HG02852 (cell line): ENCODE measurements at regions not wholly inside any gene's neighbourhood (a gene's known extent, or its start where the extent isn't known, plus 50 kb on each side); places are given as distances from the start of the nearest gene placed in this dataset.
"Not testable (repeated sequence)": the region's sequence is repeated elsewhere in the genome, so short reads cannot be mapped to it uniquely, and the experiment has no call there.

ENCODE experiments used
- ATAC-seq: cut with Tn5 transposase; IDR thresholded peaks from one replicate; pipeline ENCODE4 v1.9.1; 2021; ENCODE audit warnings: mild to moderate bottlenecking, moderate library complexity; ENCODE audit not compliant: unreplicated experiment

GRCh38 chrX:36642052-36642451, 366.1 kb upstream of the FAM47C start:
- ATAC-seq, result no peak

DNA sequence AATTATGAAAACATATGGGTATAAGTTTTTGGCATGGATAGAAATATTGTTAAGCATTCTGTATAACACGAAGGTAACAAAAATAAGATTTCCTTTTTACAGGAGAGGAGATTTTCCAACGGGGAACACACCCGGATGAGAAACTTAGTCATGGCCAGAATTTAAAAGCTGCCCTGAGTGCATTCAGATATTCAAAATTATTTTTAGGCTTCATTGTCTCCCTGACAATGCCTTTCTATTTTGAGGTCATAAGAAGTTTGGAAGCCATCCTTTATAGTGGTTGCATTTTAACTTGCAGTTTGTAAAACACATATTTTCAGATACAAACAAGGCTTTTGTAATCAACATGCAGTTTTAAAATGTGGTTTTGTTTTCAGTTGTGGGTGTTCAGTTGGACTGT, 357.5 kb upstream of the FAM47C start:
- ATAC-seq, result no peak

DNA sequence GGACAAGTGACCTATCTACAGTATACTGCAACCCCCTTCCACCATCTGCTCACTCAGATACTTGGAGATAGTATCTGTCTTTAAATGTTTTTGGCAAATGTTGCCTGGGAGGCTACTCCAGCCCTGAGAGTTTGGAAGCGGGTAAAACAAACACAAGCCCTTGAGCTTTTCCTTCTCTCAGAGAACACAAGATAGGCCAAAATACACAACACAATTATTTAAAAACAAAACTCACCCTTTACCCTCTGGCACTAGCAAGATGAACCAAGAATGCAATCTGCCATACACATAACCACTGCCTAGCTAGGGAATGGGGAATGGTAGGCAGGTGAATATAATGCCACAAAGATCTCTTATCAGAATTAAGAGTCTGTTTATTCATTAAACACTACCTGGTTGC, 324.7 kb upstream of the FAM47C start:
- no peak for ATAC-seq

DNA sequence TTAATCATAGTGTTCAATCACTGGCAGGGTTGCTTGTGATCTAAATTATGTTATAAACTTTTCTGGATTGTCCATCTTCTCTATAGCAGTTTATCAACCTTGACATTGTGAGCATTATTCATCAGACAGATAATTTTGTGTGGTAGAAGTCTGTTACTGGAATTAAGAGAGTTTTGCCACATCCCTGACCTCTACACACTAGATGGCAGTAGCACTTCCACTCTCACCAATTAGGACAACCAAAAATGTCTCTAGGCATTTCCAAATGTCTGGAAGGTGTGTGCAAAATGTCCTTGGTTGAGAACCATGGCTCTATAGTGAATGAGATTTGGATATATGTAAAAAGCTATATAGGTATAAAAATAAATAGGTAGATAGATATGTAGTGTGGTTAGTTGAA, 324.1 kb upstream of the FAM47C start:
- no peak for ATAC-seq

DNA sequence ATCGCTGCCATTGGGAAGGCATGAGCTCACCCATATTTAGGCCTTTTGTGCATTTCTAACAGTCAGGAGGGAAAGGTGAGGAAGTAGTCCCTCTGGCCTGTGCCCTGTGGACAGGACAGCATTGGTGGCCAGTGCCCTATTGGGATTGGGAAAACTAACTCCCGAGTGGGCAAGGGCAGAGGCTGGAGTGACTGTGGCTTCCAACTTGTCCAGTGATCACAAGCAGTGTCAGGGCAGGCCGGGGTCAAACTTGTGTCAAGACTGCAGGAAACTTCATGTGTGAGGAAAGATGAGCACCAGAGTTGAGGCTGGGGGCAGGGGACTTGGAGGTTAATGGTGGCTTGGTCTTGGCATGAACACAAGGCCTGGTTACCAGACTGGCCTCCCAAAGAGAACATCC, 286.2 kb upstream of the FAM47C start:
- no peak for ATAC-seq

GRCh38 chrX:36753602-36754001, 254.6 kb upstream of the FAM47C start:
- no peak for ATAC-seq

DNA sequence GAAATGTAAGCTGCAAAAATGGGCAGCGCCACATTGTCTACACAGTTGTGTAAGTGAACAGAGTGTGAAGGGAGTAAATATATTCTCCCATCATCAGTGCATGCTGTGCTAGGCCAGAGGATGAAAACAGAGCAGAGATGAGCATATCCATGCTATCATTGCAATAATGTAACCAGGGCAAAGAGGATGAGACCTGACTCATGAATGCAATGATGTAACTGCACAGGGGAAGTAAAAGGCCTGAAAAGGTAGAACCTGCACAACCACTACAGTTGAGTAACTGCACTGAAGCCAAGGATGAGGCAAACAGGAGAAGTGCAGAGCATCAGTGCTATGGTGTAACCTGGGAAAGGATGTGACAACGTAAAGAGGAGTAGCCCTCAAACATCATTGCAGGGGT, 220.4 kb upstream of the FAM47C start:
- ATAC-seq, result no peak

- ATAC-seq, result no peak
These were observed 205.0 kb upstream of the FAM47C start for GRCh38 chrX:36803151-36803550.

DNA sequence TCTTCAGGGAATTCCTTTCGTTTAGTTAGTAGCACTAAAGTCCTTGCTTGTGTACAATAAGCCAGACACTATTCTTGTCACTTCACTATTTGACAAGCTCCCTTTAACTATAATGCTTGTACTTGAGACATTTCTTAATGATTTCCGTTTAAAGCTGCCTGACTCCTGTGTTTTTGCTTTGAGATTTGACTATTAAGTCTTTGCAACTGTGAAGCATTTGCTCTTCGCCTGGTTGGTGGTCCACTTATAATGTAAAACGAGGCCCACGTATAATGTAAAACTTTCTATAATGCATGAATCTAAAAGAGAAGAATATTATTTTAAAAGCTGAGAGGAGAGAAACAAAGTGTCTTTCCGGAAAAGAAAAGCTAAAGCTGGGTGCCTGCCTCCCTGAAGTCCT, 204.1 kb upstream of the FAM47C start:
- no peak for ATAC-seq

DNA sequence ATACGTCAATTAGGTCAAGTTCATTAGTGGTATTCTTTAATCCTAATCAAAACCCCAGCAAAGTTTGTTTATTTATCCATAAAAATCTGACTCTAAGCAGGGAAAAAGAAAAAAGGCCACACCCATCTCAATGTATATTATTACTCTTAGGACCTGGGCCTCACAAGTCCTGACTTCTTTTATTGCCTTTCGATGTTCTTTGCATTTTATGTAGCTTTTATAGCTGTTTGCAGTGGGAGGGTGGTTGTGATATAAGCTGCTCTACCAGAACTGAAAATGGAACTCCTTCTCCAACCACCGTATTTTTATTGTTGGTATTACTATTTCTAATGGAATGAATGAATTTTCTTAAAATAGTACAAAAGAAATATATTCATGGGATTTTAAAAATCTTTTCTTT, 163.3 kb upstream of the FAM47C start:
- no peak for ATAC-seq

DNA sequence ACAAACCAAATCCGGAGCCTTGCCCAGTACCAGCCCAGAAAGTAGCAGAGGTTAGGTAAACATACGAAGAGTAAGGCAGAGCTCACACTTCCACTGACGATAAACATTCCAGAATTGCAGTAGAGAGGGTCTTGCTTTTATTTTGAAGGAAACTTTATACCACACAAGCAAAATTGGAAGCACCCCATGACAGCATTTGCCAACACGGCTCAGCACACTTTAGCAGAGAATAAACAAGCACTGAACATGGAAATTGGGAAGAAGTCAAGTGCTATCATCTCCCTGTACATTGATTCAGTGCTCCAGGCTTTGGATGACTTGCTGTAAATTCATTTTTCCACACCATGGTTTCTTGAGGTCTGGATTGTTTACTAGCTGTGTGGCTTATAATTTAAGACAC, 160.7 kb upstream of the FAM47C start:
- ATAC-seq, result no peak

DNA sequence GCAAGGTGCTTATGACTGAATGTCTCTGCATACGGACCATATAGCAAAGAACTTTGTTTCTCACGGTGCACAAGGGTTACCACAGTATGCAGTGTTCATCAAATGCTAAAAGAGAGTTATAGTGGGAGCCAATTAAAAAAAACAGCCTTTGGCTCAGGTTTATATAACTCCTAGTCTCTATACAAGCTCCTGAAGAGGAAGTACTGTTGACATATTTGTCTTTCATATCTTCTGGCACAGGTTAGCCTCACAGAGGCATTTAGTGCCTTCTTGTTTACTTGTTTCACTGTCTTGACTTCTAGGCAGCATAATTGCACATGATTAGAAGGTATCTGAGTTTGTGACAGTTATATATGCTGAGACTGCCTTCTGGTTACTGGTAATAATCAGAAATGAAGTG, 158.8 kb upstream of the FAM47C start:
- no peak for ATAC-seq

- no peak for ATAC-seq
These were observed 151.3 kb upstream of the FAM47C start for GRCh38 chrX:36856849-36857248.

- ATAC-seq, result no peak
These were observed 148.9 kb upstream of the FAM47C start for GRCh38 chrX:36859231-36859630.

DNA sequence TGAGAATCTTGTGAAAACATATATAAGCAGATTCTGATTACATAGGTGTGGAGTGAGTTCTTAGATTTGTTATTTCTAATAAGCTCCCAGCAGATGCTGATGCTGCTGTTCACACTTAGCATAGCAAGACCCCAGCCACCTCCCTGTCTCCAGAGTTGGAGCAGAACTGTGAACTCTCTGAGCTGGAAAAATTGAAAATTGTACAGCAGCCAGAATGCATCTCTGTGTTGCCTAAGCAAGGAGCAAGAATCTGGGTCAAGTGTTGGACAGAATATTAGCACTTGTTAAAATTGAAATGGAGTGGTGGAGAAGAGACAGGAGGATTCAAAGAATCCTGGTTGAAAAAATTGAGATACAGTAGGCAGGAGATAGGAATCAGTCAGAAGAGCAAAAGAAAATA, 146.6 kb upstream of the FAM47C start:
- ATAC-seq, result no peak

GRCh38 chrX:36867143-36867542, 141.0 kb upstream of the FAM47C start:
- peak; percentile 70 for ATAC-seq

DNA sequence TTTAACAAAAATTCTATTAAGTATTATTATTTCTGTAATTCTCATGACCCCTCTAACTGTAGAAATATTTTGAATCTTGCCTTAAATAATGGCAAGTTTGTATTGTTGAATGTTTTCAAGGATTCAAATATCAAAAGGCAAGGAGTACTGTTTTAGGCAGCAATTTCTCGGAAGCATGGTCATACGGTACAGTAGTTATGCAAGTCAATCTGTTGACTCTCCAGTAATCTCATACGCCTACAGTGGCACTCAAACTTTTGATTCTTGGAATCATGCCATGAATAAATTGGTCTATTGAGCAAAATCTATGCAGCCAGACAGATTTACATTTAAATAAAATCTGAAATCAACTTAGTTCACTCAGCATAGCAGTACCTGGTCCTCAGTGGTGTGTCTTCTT, 139.6 kb upstream of the FAM47C start:
- ATAC-seq, result no peak

DNA sequence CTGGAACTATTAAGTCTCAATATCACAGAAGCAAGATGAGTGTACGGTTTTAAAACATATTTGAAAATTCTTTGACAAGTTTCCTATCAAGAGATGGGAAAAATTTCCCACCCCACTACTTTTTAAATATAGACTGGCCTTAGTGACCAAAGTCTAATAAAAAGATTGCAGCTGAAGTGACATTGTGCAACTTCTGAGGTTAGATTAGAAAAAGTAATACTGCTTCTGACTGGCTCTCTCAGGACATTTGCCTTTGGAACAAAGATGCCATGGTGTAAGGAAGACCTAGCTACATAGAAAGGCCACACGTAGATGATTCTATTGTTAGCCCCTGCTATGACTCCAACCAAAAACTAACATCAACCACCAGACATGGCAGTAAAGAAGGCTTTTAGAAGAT, 138.7 kb upstream of the FAM47C start:
- ATAC-seq, result no peak

- ATAC-seq, result no peak
These were observed 110.5 kb upstream of the FAM47C start for GRCh38 chrX:36897690-36898089.

GRCh38 chrX:36898301-36898700, 109.9 kb upstream of the FAM47C start:
- ATAC-seq, result no peak

DNA sequence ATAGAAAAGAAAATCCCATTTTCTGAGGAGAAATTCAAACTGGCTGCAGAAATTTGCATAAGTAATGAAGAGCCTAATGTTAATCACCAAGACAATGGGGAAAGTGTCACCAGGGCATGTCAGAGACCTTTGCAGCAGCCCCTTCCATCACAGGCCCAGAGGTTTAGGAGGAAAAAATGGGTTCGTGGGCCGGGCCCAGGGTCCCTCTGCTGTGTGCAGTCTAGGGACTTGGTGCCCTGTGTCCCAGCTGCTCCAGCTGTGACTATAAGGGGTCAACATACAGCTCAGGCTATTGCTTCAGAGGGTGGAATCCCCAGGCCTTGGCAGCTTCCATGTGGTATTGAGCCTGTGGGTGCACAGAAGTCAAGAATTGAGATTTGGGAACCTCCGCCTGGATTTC, 103.6 kb upstream of the FAM47C start:
- ATAC-seq, result not testable (repeated sequence)

DNA sequence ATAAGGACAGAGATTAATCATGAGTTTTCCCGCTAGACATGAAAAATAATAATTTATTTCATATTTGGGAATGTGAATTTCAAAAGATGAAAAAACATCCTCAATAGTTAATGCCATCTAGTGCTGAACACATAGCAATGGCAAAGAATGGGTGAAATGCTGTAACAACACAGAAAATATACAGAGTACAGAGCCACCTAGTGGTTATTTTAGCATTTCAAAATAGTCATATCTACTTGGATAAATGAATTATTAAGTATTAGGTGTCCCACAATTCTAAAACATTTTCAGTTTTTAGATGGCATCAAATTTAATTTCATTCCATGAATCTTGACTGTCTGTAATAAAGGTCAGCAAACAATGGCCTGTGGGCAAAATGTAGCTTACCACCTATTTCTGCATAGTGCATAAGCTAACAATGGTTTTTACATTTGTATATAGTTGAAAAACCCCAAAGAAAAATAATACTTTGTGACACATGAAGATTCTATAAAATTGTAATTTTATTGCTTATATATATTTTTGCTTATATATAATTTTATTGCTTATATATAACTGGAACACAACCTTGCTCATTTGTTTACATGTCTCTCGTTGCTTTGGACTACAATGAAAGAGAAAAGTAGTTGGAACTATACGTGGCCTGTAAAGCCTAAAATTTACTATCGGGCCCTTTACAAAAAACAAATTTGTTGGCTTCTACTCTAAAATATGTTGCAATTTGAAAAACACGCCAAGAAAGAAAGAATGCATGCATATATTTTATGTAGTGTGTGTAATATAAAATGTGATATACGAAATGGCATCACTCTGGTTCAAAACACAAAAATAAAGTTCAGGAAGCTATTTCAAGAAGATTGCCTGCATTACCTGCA, 99.1 kb upstream of the FAM47C start:
- ATAC-seq, result peak; percentile 83

DNA sequence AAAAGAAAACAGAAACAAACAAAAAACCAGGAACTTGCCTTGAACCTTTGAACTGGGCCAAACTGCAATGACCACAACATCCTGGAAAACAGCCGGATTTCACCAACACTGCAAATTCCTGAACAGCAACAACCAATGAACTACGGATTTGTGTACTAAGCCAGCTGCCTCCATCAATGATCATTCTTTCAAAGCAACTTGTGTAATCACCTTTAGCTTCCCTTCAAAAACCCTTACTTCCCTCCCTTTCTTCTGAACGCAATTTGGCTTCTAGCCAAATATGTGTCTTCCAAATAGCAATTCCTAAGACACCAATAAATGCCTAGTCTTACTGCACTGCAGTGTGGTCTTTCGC, 98.5 kb upstream of the FAM47C start:
- no peak for ATAC-seq
